DND-41 (cell line): ENCODE measurements at regions not wholly inside any gene's neighbourhood (a gene's known extent, or its start where the extent isn't known, plus 50 kb on each side); places are given as distances from the start of the nearest gene placed in this dataset.

Experiments used
- ATAC-seq: fragments of 200-7000 bp; cut with Tn5 transposase; 3 replicates; pipeline ENCODE4 v1.9.1; 2021; ENCODE audit warnings: low read depth; ENCODE audit not compliant: insufficient read depth
- DNase-seq: peaks from one replicate; pipeline ENCODE4 v3.0.0-alpha.2; 2020
- H2AFZ ChIP-seq: 2 replicates; pipeline ENCODE4 v1.6.0; 2012; ENCODE audit warnings: low read depth, low read length
- H3K27ac ChIP-seq: 2 replicates; pipeline ENCODE4 v1.5.1; 2012; ENCODE audit warnings: low read length, inconsistent platforms
- H3K27me3 ChIP-seq: fragments of 200-600 bp; sonication (generic); 2 replicates; pipeline ENCODE4 v1.6.0; 2012; ENCODE audit warnings: low read length, mild to moderate bottlenecking, inconsistent platforms; ENCODE audit not compliant: insufficient read depth, poor library complexity
- H3K36me3 ChIP-seq: 2 replicates; pipeline ENCODE4 v1.5.1; 2012; ENCODE audit warnings: low read length, inconsistent platforms; ENCODE audit not compliant: insufficient read depth
- H3K4me1 ChIP-seq: 2 replicates; pipeline ENCODE4 v1.5.1; 2012; ENCODE audit warnings: mild to moderate bottlenecking, low read length; ENCODE audit not compliant: insufficient read depth
- H3K4me2 ChIP-seq: 2 replicates; pipeline ENCODE4 v1.6.0; 2012; ENCODE audit warnings: mild to moderate bottlenecking, moderate library complexity, low read length, inconsistent platforms; ENCODE audit not compliant: insufficient read depth
- H3K4me3 ChIP-seq, 2 experiments: fragments of 200-600 bp in 1 of 2; shearing (Covaris generic) in 1 of 2; 2 replicates each; pipeline ENCODE4 v1.5.1; 2012 to 2016; ENCODE audit warnings: inconsistent platforms in 2 of 2, low read length in 2 of 2, mild to moderate bottlenecking in 2 of 2, low read depth in 1 of 2, moderate library complexity in 1 of 2
- H3K79me2 ChIP-seq: 2 replicates; pipeline ENCODE4 v1.6.0; 2012; ENCODE audit warnings: low read length, inconsistent platforms; ENCODE audit not compliant: insufficient read depth
- H3K9ac ChIP-seq: 2 replicates; pipeline ENCODE4 v1.6.0; 2012; ENCODE audit warnings: low read depth, mild to moderate bottlenecking, inconsistent platforms, low read length, moderate library complexity
- H3K9me3 ChIP-seq: 2 replicates; pipeline ENCODE4 v1.5.1; 2012; ENCODE audit warnings: low read length, moderate library complexity, mild to moderate bottlenecking, inconsistent platforms; ENCODE audit not compliant: insufficient read depth, severe bottlenecking
- H4K20me1 ChIP-seq: 2 replicates; pipeline ENCODE4 v1.6.0; 2012; ENCODE audit warnings: low read length; ENCODE audit not compliant: insufficient read depth
- CTCF ChIP-seq: IDR thresholded peaks from 2 replicates; pipeline ENCODE4 v1.5.1; 2012; ENCODE audit warnings: borderline replicate concordance, low read length, moderate library complexity, mild to moderate bottlenecking; ENCODE audit not compliant: poor library complexity, severe bottlenecking; ENCODE audit errors: extremely low read depth
- EZH2 ChIP-seq: IDR thresholded peaks from 3 replicates; pipeline ENCODE4 v1.6.1; 2012; ENCODE audit warnings: borderline replicate concordance, low read depth, mild to moderate bottlenecking, moderate library complexity, low read length, inconsistent platforms; ENCODE audit not compliant: severe bottlenecking

DNA sequence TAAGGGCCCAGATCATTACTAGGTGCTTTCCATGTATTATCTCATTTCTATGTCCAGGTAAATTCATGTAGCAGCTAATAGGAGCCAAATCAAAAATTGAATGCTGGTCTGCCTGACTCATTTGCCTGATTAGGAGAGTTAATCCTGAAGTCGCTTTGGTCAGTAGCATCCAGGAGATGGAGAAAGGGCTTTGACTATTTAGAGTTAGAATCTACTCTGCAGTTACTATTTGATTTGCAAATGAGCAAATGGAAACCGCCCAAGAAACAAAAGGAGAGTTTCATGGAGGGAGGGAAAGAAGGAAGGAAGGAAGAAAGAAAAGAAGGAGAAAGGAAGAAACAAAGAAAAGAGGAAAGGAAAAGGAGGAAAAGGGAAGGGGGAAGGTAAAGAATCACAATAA is 539.6 kb upstream of the MMS22L start:
- H3K27me3 ChIP-seq: no peaks in the 10 kb centered on the region
- no peaks in the 10 kb centered on the region for H3K9me3 ChIP-seq
- no peak overlapping the region for H2AFZ ChIP-seq
- no peak overlapping the region for H3K4me2 ChIP-seq
- no peaks in the 10 kb centered on the region for H4K20me1 ChIP-seq
- H3K27ac ChIP-seq: no peak overlapping the region
- H3K79me2 ChIP-seq: no peaks in the 10 kb centered on the region
- H3K9ac ChIP-seq: no peak overlapping the region
- H3K36me3 ChIP-seq: no peaks in the 10 kb centered on the region
- TF ChIP-seq EZH2 (no peak), CTCF (no peak)
- DNase-seq: no peak
- no peak for ATAC-seq
- H3K4me3 ChIP-seq: no peak overlapping the region
- no peaks in the 10 kb centered on the region for H3K4me1 ChIP-seq

DNA sequence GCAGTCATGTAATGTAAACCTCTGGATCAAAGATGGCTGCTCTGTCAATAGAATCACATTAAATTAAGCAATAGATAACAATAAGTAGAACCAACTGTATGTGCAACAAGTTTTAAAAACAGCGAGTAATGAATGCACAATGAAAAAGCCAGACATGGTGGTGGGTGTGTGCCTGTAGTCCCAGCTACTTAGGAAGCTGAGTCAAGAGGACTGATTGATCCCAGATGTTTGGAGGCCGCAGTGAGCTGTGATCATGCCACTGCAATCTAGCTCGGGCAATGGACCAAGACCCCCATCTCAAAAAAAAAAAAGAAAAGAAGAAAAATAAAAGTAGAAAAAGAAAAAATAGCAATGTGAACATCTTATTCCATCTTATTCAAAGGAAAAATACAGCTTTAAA is 558.7 kb upstream of the MMS22L start:
- no peaks in the 10 kb centered on the region for H3K79me2 ChIP-seq
- no peaks in the 10 kb centered on the region for H3K36me3 ChIP-seq
- no peaks in the 10 kb centered on the region for H4K20me1 ChIP-seq
- no peak for DNase-seq
- H3K27ac ChIP-seq: no peak overlapping the region
- TF ChIP-seq EZH2: no peak
- no peak for TF ChIP-seq CTCF
- no peak overlapping the region for H2AFZ ChIP-seq
- no peak for ATAC-seq
- H3K4me2 ChIP-seq: no peak overlapping the region
- no peaks in the 10 kb centered on the region for H3K27me3 ChIP-seq
- no peaks in the 10 kb centered on the region for H3K4me1 ChIP-seq
- H3K9ac ChIP-seq: no peak overlapping the region
- no peaks in the 10 kb centered on the region for H3K9me3 ChIP-seq
- H3K4me3 ChIP-seq: no peak overlapping the region

DNA sequence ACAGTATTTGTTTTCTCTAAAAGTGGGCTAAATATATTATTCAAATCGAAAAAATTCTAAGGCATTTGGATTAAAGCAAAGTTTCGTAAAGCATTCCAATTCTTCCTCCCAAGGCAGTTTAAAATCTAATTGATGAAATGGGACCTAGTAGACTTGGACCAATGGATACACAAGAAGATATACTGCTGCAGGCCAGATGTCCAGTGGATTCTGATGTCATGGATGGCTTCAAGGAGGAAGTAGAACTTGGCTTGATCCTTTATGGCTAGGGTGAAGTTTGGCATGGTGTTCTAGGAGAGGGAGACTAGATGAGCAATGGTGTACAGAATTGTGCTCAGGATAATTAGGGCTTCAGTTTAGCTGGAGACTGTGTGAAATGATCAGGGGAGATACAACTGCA is 559.5 kb upstream of the MMS22L start:
- TF ChIP-seq EZH2: no peak
- TF ChIP-seq CTCF: no peak
- ATAC-seq (no peak), DNase-seq (no peak)
- Histone ChIP-seq H3K9me3 (no peaks in the 10 kb centered on the region), H2AFZ (no peak overlapping the region), H3K27me3 (no peaks in the 10 kb centered on the region), H3K4me2 (no peak overlapping the region), H3K9ac (no peak overlapping the region), H3K36me3 (no peaks in the 10 kb centered on the region), H3K4me3 (no peak overlapping the region), H3K4me1 (no peaks in the 10 kb centered on the region), H4K20me1 (no peaks in the 10 kb centered on the region), H3K27ac (no peak overlapping the region), H3K79me2 (no peaks in the 10 kb centered on the region)

DNA sequence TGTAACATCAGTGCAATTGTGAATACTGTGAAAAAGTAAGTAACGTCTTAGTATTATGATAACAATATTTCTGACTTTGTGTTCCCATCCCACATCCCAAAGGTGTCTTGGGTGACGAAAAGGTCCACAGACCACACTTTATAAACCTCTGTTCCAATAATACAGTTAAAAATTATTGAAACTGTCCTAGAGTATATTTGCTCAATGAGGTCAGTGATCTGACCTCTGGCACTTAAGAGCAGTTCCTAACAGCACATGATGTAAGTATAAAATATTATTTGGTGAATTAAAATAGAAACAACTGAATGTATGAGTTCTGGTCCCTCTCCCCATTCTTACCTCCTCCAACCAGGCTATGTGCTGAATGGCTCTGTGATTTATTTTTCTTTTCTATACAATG is 566.4 kb upstream of the MMS22L start:
- no peak for TF ChIP-seq EZH2
- no peak for TF ChIP-seq CTCF
- no peaks in the 10 kb centered on the region for H3K4me1 ChIP-seq
- no peaks in the 10 kb centered on the region for H3K27me3 ChIP-seq
- H3K79me2 ChIP-seq: no peaks in the 10 kb centered on the region
- H4K20me1 ChIP-seq: no peaks in the 10 kb centered on the region
- no peak overlapping the region for H2AFZ ChIP-seq
- H3K9me3 ChIP-seq: no peaks in the 10 kb centered on the region
- H3K9ac ChIP-seq: no peak overlapping the region
- H3K4me2 ChIP-seq: no peak overlapping the region
- no peak overlapping the region for H3K4me3 ChIP-seq
- DNase-seq (no peak), ATAC-seq (no peak)
- no peak overlapping the region for H3K27ac ChIP-seq
- no peaks in the 10 kb centered on the region for H3K36me3 ChIP-seq
